Stomach (tissue), 8 donors: ENCODE measurements at regions not wholly inside any gene's neighbourhood (a gene's known extent, or its start where the extent isn't known, plus 50 kb on each side); places are given as distances from the start of the nearest gene placed in this dataset.
"Not testable (repeated sequence)": the region's sequence is repeated elsewhere in the genome, so short reads cannot be mapped to it uniquely, and the experiment has no call there.

Source experiments
- DNase-seq, 2 donors: peaks; one replicate each; pipeline versions ENCODE4 v3.0.0 to v3.0.0-alpha.2; 2013 to 2019
- H3K27ac ChIP-seq, 5 donors: fragments of 200-600 bp in 4 of 5; sonication (generic) in 4 of 5; one replicate each; pipeline ENCODE4 v1.5.1; 2013 to 2019; ENCODE audit warnings: mild to moderate bottlenecking in 1 of 5, moderate library complexity in 1 of 5
- H3K27me3 ChIP-seq, 3 donors: fragments of 200-600 bp; sonication (generic); one replicate each; pipeline ENCODE4 v1.5.1; 2017 to 2019; ENCODE audit warnings: mixed run types in 1 of 3
- H3K36me3 ChIP-seq, 4 donors: fragments of 200-600 bp; sonication (generic); 1 replicate in 3 of 4; 2 replicates in 1 of 4; pipeline ENCODE4 v1.5.1; 2016 to 2019
- H3K4me1 ChIP-seq, 4 donors: fragments of 200-600 bp; sonication (generic); one replicate each; pipeline ENCODE4 v1.5.1; 2016 to 2019
- H3K4me3 ChIP-seq, 4 donors: fragments of 200-600 bp; sonication (generic) in 3 of 4; one replicate each; pipeline ENCODE4 v1.5.1; 2016 to 2019; ENCODE audit warnings: mild to moderate bottlenecking in 1 of 4
- H3K9me3 ChIP-seq, 4 donors: fragments of 200-600 bp; sonication (generic); one replicate each; pipeline ENCODE4 v1.5.1; 2016 to 2019
- EP300 ChIP-seq: sonication (generic); formaldehyde crosslinking; IDR thresholded peaks from one replicate; pipeline ENCODE4 v1.6.1; 2017; ENCODE audit warnings: antibody characterized with exemption
- POLR2A ChIP-seq, 4 donors: fragments of 450-650 bp; IDR thresholded peaks; one replicate each; pipeline ENCODE4 v1.6.1; 2016; ENCODE audit warnings: antibody characterized with exemption in 4 of 4, control low read depth in 2 of 4, mild to moderate bottlenecking in 1 of 4, moderate library complexity in 1 of 4
- POLR2AphosphoS5 ChIP-seq, 3 donors: sonication (generic); formaldehyde crosslinking; IDR thresholded peaks; one replicate each; pipeline ENCODE4 v1.6.1; 2016; ENCODE audit warnings: antibody characterized with exemption in 3 of 3
- WGBS, 5 donors: extraction: QIAGEN DNeasy Blood & Tissue Kit in 3 of 5; methylation state at CpG; one replicate each; pipeline versions ENCODE4 v1.1.5 to v1.1.7; 2013 to 2018; 5-methylcytosine and 5-hydroxymethylcytosine counted together
- intact Hi-C: fragments of 100-400 bp; cut with DNase I; formaldehyde crosslinking; loops from one replicate; pipeline ENCODE4 v1.15.1; 2023; ENCODE audit warnings: low total_unique reads
- TF ChIP-seq, protein P1 (sequence below), 7 experiments: fragments of 450-650 bp in 4 of 7; fragments of 200-600 bp in 3 of 7; sonication (generic) in 3 of 7; IDR thresholded peaks; one replicate each; pipeline ENCODE4 v1.5.1; 2016 to 2019; ENCODE audit warnings: antibody characterized with exemption in 7 of 7, control low read depth in 2 of 7, mild to moderate bottlenecking in 1 of 7
- donor health status: healthy with polysubstance abuse.
- donor health status: Bipolar disorder and iron deficiency.
- donor health status: healthy.

DNA sequence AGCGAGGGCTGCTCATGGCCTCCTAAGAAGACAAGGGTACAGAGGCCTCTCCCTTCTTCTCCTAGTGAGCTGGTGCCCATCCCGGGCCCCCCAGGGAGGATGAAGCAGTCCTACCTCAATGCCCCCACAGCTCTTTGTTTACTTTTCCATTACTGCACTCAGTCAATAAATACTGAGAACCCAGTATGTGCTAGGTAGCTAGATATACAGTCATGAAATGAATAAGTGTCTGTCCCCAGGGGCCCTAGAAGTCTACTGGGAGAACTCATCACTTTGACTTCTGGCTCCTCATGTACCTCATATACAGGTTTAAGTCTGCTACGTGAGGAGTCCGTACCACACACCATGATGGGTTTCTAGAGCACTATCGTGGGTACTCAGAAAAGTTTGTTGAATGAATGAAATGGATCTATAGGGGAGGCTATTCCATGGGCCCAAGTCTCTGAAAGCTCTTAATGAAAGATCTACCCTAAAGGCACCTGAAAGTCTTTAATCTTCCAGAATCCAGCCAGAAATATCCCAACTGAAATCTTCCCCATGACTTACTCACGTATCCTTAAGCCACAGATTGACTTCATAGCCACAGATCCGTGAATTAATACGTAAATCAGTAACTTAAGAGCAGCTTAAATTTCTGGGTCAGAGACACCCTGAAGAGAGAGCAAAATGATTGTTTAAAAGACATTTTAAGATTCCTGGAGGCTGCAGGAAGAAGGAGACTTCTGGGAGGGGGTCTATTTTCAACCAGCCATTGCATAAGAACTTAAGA, 51.6 kb upstream of the POMP start:
- Histone ChIP-seq H3K9me3 (no peaks in the 10 kb centered on the region), H3K4me1 (peaks cover 0 to 4% (median 0%) of the 10 kb centered on the region in 4 donors), H3K4me3 (no peak overlapping the region), H3K27ac (no peak overlapping the region), H3K36me3 (no peaks in the 10 kb centered on the region), H3K27me3 (no peaks in the 10 kb centered on the region)
- DNase-seq: no peak
- TF ChIP-seq, protein P1, sequence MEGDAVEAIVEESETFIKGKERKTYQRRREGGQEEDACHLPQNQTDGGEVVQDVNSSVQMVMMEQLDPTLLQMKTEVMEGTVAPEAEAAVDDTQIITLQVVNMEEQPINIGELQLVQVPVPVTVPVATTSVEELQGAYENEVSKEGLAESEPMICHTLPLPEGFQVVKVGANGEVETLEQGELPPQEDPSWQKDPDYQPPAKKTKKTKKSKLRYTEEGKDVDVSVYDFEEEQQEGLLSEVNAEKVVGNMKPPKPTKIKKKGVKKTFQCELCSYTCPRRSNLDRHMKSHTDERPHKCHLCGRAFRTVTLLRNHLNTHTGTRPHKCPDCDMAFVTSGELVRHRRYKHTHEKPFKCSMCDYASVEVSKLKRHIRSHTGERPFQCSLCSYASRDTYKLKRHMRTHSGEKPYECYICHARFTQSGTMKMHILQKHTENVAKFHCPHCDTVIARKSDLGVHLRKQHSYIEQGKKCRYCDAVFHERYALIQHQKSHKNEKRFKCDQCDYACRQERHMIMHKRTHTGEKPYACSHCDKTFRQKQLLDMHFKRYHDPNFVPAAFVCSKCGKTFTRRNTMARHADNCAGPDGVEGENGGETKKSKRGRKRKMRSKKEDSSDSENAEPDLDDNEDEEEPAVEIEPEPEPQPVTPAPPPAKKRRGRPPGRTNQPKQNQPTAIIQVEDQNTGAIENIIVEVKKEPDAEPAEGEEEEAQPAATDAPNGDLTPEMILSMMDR (IDR thresholded peaks at IDR 0.05): no peak
- TF ChIP-seq POLR2AphosphoS5 (IDR thresholded peaks at IDR 0.05) (no peak), POLR2A (IDR thresholded peaks at IDR 0.05) (no peak), EP300 (no peak)
- WGBS, 5 donors: 76 to 90% (median 88%) methylated on average over 8 of the region's 8 CpGs
- intact Hi-C loops: no loop called here

DNA sequence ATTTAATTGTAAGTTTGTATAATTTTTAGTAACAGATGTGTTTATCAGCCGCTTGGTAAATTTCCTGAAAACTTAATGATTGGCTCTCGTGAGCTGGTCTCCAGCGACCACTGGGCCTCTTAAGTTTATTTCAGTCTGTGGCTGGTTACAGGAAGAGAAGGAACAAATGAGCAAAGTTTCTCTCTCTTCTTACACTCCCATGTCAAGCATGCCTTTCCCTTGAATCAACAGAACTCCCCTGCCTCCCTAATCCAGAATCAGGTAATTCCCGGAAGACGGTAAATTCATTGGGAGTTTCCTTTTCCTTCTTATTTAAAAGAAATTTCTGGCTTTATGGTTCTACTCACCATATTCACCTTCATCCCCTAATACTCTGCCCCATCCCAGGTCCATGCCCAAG, 52.5 kb upstream of the POMP start:
- DNase-seq: no peak
- TF ChIP-seq, protein P1 (IDR thresholded peaks at IDR 0.05): no peak
- TF ChIP-seq POLR2A (IDR thresholded peaks at IDR 0.05) (no peak), POLR2AphosphoS5 (IDR thresholded peaks at IDR 0.05) (no peak), EP300 (no peak)
- Histone ChIP-seq H3K4me3 (no peak overlapping the region), H3K9me3 (no peaks in the 10 kb centered on the region), H3K27me3 (no peaks in the 10 kb centered on the region), H3K27ac (no peak overlapping the region), H3K36me3 (no peaks in the 10 kb centered on the region), H3K4me1 (peaks cover 0 to 3% (median 0%) of the 10 kb centered on the region in 4 donors)
- intact Hi-C loops: no loop called here
- WGBS, 5 donors: 69 to 82% (median 71%) methylated on average over 5 of the region's 5 CpGs

DNA sequence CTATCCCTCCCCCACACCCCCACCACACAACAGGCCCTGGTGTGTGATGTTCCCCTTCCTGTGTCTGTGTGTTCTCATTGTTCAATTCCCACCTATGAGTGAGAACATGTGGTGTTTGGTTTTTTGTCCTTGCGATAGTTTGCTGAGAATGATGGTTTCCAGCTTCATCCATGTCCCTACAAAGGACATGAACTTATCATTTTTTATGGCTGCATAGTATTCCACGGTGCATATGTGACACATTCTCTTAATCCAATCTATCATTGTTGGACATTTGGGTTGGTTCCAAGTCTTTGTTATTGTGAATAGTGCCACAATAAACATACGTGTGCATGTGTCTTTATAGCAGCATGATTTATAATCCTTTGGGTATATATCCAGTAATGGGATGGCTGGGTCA, 53.8 kb upstream of the POMP start:
- DNase-seq, H3K36me3 ChIP-seq, intact Hi-C loops, H3K9me3 ChIP-seq, H3K4me3 ChIP-seq, H3K4me1 ChIP-seq, H3K27ac ChIP-seq, H3K27me3 ChIP-seq: not testable (repeated sequence)
- 78 to 94% (median 83%) methylated on average over 2 to 3 of the region's 3 CpGs for WGBS, 5 donors

DNA sequence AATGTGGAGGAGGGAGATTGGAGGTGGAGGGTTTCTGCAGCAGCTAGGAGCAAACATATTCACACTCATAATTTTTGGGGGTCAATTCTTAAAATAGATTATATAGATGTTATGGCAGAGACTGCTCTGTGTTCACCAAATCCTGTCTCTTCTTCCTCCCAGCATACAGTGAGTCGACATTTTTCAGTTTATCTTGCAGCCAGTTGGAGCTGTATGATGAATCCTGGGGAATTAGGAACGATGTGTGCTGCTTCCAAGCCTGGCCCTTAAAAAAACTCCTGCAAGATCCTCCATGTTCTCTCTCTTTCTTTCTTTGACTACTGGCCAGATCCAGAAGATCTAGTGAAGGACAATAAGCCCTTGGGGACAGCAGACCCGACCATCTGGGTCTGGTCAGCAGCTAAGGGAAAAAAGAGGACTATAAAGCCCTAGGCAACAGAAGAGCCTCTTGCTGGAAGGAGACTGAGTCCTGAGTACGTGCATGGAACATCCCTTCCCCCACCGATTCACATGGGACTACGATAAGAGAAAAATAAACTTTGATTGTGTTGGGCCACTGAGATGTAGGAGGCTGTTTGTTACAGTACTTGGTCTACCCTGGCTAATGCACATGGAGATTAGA, 55.8 kb upstream of the POMP start:
- no peak for DNase-seq
- Histone ChIP-seq H3K36me3 (no peaks in the 10 kb centered on the region), H3K27ac (no peak overlapping the region), H3K9me3 (peaks cover 0 to 6% (median 0%) of the 10 kb centered on the region in 4 donors), H3K27me3 (no peaks in the 10 kb centered on the region), H3K4me3 (no peak overlapping the region), H3K4me1 (no peaks in the 10 kb centered on the region)
- 53 to 67% (median 62%) methylated on average over 6 of the region's 6 CpGs for WGBS, 5 donors
- TF ChIP-seq, protein P1 (IDR thresholded peaks at IDR 0.05): no peak
- TF ChIP-seq EP300 (no peak), POLR2A (IDR thresholded peaks at IDR 0.05) (no peak), POLR2AphosphoS5 (IDR thresholded peaks at IDR 0.05) (no peak)
- intact Hi-C loops: no loop called here

DNA sequence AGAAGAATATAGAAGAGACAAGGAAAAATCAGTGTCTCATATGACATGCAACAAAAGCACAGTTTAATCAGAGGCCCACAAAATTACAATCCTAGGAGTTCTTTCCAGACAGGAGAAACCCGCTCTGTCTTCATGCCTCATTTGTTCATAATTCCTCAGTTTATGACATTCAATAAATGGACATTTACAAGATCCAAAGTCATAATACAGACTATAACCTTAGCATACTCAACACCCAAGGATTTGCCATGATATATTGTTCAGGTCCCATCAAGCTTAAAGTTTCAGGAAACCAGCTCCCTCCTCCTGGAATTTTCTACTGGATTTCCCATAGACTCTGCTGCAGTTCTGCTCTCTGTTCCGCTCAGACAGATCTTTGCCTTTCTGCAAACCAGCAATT, 56.4 kb upstream of the POMP start:
- TF ChIP-seq POLR2AphosphoS5 (IDR thresholded peaks at IDR 0.05): no peak
- TF ChIP-seq, protein P1 (IDR thresholded peaks at IDR 0.05): no peak
- intact Hi-C loops: no loop called here
- 86 to 96% (median 94%) methylated on average over 2 of the region's 2 CpGs for WGBS, 5 donors
- Histone ChIP-seq H3K4me1 (no peaks in the 10 kb centered on the region), H3K27ac (no peak overlapping the region), H3K36me3 (no peaks in the 10 kb centered on the region), H3K4me3 (no peak overlapping the region), H3K27me3 (no peaks in the 10 kb centered on the region), H3K9me3 (peaks cover 0 to 6% (median 0%) of the 10 kb centered on the region in 4 donors)
- DNase-seq: no peak
